H1 (cell line): ENCODE measurements at regions not wholly inside any gene's neighbourhood (a gene's known extent, or its start where the extent isn't known, plus 50 kb on each side); places are given as distances from the start of the nearest gene placed in this dataset.

Experiments
- CTCF ChIA-PET: fragments of 300-600 bp; sonication (Branson Sonifier 250); formaldehyde crosslinking; loops from one replicate; lab custom pipeline; 2021; ENCODE audit not compliant: partially characterized antibody; lab: Charles Lee
- POLR2A ChIA-PET: fragments of 300-600 bp; sonication (Branson Sonifier 250); formaldehyde crosslinking; loops from one replicate; lab custom pipeline; 2021; ENCODE audit warnings: inconsistent platforms; ENCODE audit not compliant: partially characterized antibody; lab: Charles Lee
- DNase-seq, 2 experiments: peaks; one replicate each; pipeline versions ENCODE4 v3.0.0 to v3.0.0-alpha.2; 2010 to 2022; ENCODE audit warnings: low spot score in 2 of 2, low read depth in 1 of 2, mixed read lengths in 1 of 2
- FAIRE-seq: peaks from 2 replicates; lab custom pipeline; 2011; peaks lifted over from hg19 to GRCh38; lab: Jason Lieb, UNC
- H2AFZ ChIP-seq: 2 replicates; pipeline ENCODE4 v1.8.1; 2012; ENCODE audit warnings: low read length, inconsistent platforms
- H2AK5ac ChIP-seq: 2 replicates; pipeline ENCODE4 v1.6.1; 2013; ENCODE audit warnings: low read depth, low read length
- H2BK120ac ChIP-seq: replicated peaks from 2 replicates; pipeline ENCODE3; 2013; ENCODE audit warnings: low read depth, low read length, inconsistent platforms
- H2BK12ac ChIP-seq: 2 replicates; pipeline ENCODE4 v1.6.1; 2013; ENCODE audit warnings: low read depth, low read length
- H2BK15ac ChIP-seq: 2 replicates; pipeline ENCODE4 v1.6.1; 2013; ENCODE audit warnings: low read length
- H2BK20ac ChIP-seq: 2 replicates; pipeline ENCODE4 v1.6.1; 2013; ENCODE audit warnings: low read length
- H2BK5ac ChIP-seq: 2 replicates; pipeline ENCODE4 v1.6.1; 2013; ENCODE audit warnings: low read depth, low read length
- H3K14ac ChIP-seq: 2 replicates; pipeline ENCODE4 v1.6.1; 2013; ENCODE audit warnings: inconsistent platforms; ENCODE audit not compliant: insufficient read length
- H3K18ac ChIP-seq: 2 replicates; pipeline ENCODE4 v1.6.1; 2013; ENCODE audit warnings: low read length; ENCODE audit errors: extremely low read depth
- H3K23ac ChIP-seq: 2 replicates; pipeline ENCODE4 v1.6.1; 2013; ENCODE audit warnings: inconsistent platforms; ENCODE audit not compliant: insufficient read length
- H3K23me2 ChIP-seq: 2 replicates; pipeline ENCODE4 v1.6.1; 2013; ENCODE audit warnings: low read depth, low read length
- H3K27ac ChIP-seq: 2 replicates; pipeline ENCODE4 v1.6.1; 2011; ENCODE audit warnings: low read depth, low read length, inconsistent platforms
- H3K27me3 ChIP-seq, 4 experiments: replicated peaks in 1 of 4; 1 replicate in 1 of 4; 2 replicates in 3 of 4; pipeline versions ENCODE4 v1.6.1 to v1.8.1; 2011 to 2013; ENCODE audit warnings: low read length in 3 of 4, mild to moderate bottlenecking in 3 of 4, inconsistent platforms in 2 of 4, mixed read lengths in 2 of 4, moderate library complexity in 1 of 4; ENCODE audit not compliant: control insufficient read depth in 3 of 4, insufficient read depth in 3 of 4; ENCODE audit errors: extremely low read depth in 1 of 4
- H3K36me3 ChIP-seq, 4 experiments: 2 replicates each; pipeline versions ENCODE4 v1.6.1 to v1.8.1; 2011 to 2013; ENCODE audit warnings: mild to moderate bottlenecking in 4 of 4, low read length in 3 of 4, moderate library complexity in 2 of 4, control low read depth in 1 of 4, inconsistent platforms in 1 of 4; ENCODE audit not compliant: insufficient read depth in 4 of 4, control insufficient read depth in 2 of 4
- H3K4ac ChIP-seq: replicated peaks from 2 replicates; pipeline ENCODE3; 2013; ENCODE audit warnings: low read length, low read depth, mixed read lengths, inconsistent platforms; ENCODE audit not compliant: insufficient read length
- H3K4me1 ChIP-seq, 4 experiments: replicated peaks in 1 of 4; 1 replicate in 1 of 4; 2 replicates in 3 of 4; pipeline versions ENCODE4 v1.6.1 to v1.8.1; 2011 to 2013; ENCODE audit warnings: low read length in 3 of 4, inconsistent platforms in 2 of 4, mixed read lengths in 1 of 4; ENCODE audit not compliant: insufficient read depth in 4 of 4, control insufficient read depth in 3 of 4
- H3K4me2 ChIP-seq, 2 experiments: 2 replicates each; pipeline versions ENCODE4 v1.6.1 to v1.8.1; 2011 to 2013; ENCODE audit warnings: low read depth in 2 of 2, low read length in 2 of 2, control low read depth in 1 of 2, inconsistent platforms in 1 of 2, mild to moderate bottlenecking in 1 of 2; ENCODE audit not compliant: insufficient read depth in 1 of 2
- H3K4me3 ChIP-seq, 4 experiments: fragments of 200-600, 300-600 bp in 1 of 4; sonication (generic), shearing (Covaris generic), sonication (Bioruptor Twin) in 1 of 4; 2 replicates each; pipeline versions ENCODE4 v1.5.1 to v1.8.1; 2011 to 2016; ENCODE audit warnings: low read length in 4 of 4, low read depth in 3 of 4, control low read depth in 2 of 4, inconsistent platforms in 2 of 4, mild to moderate bottlenecking in 2 of 4, mixed read lengths in 1 of 4, moderate library complexity in 1 of 4; ENCODE audit not compliant: insufficient read depth in 2 of 4; ENCODE audit errors: extremely low read depth in 1 of 4
- H3K56ac ChIP-seq: replicated peaks from 2 replicates; pipeline ENCODE3; 2013; ENCODE audit warnings: low read depth, mild to moderate bottlenecking, mixed read lengths, low read length, inconsistent platforms; ENCODE audit not compliant: insufficient read length
- H3K79me1 ChIP-seq: 2 replicates; pipeline ENCODE4 v1.6.1; 2013; ENCODE audit warnings: low read depth, low read length, control low read depth
- H3K79me2 ChIP-seq, 2 experiments: 2 replicates each; pipeline versions ENCODE4 v1.6.1 to v1.8.1; 2012 to 2013; ENCODE audit warnings: low read length in 2 of 2, mild to moderate bottlenecking in 2 of 2, inconsistent platforms in 1 of 2; ENCODE audit not compliant: insufficient read depth in 2 of 2, control insufficient read depth in 1 of 2
- H3K9ac ChIP-seq, 4 experiments: replicated peaks in 1 of 4; 1 replicate in 1 of 4; 2 replicates in 3 of 4; pipeline versions ENCODE4 v1.6.1 to v1.8.1; 2011 to 2013; ENCODE audit warnings: low read depth in 3 of 4, low read length in 3 of 4, control low read depth in 2 of 4, mild to moderate bottlenecking in 2 of 4, moderate library complexity in 2 of 4, inconsistent platforms in 1 of 4; ENCODE audit errors: extremely low read depth in 1 of 4
- H3K9me3 ChIP-seq, 2 experiments: 2 replicates each; pipeline versions ENCODE4 v1.6.1 to v1.8.1; 2012 to 2013; ENCODE audit warnings: mild to moderate bottlenecking in 2 of 2, moderate library complexity in 2 of 2, control low read depth in 1 of 2, inconsistent platforms in 1 of 2, low read depth in 1 of 2, low read length in 1 of 2, mixed read lengths in 1 of 2; ENCODE audit not compliant: insufficient read depth in 2 of 2
- H4K20me1 ChIP-seq, 2 experiments: replicated peaks in 1 of 2; 2 replicates each; pipeline versions ENCODE3 to v1.8.1; 2011 to 2013; ENCODE audit warnings: inconsistent platforms in 2 of 2, low read length in 2 of 2, mild to moderate bottlenecking in 1 of 2; ENCODE audit not compliant: insufficient read depth in 2 of 2, control insufficient read depth in 1 of 2
- H4K5ac ChIP-seq: 2 replicates; pipeline ENCODE4 v1.6.1; 2013; ENCODE audit warnings: low read length, low read depth, mixed read lengths, inconsistent platforms; ENCODE audit not compliant: insufficient read length
- H4K8ac ChIP-seq: 2 replicates; pipeline ENCODE4 v1.8.0; 2013; ENCODE audit warnings: mild to moderate bottlenecking, moderate library complexity, low read length, inconsistent platforms; ENCODE audit not compliant: insufficient read depth; ENCODE audit errors: extremely low read depth
- H4K91ac ChIP-seq: replicated peaks from 2 replicates; pipeline ENCODE3; 2013; ENCODE audit warnings: low read length, mixed read lengths, inconsistent platforms; ENCODE audit not compliant: insufficient read length
- BCL11A ChIP-seq, 2 experiments: IDR thresholded peaks; one replicate each; pipeline ENCODE4 v1.6.1; 2011; ENCODE audit warnings: low read depth in 2 of 2, low read length in 2 of 2, mild to moderate bottlenecking in 2 of 2
- POLR2A ChIP-seq, 2 experiments: IDR thresholded peaks; 1 replicate in 1 of 2; 2 replicates in 1 of 2; pipeline ENCODE4 v1.6.1; 2011; ENCODE audit warnings: low read depth in 2 of 2, low read length in 2 of 2, mild to moderate bottlenecking in 2 of 2; ENCODE audit errors: control extremely low read depth in 1 of 2
- ZNF274 ChIP-seq: IDR thresholded peaks from 2 replicates; pipeline ENCODE4 v1.7.0; 2012; ENCODE audit warnings: low read length, borderline replicate concordance; ENCODE audit errors: extremely low read depth
- WGBS, 2 experiments: shearing (Covaris generic) in 1 of 2; methylation state at CpG; one replicate each; pipeline versions ENCODE4 v1.1.6 to v1.1.7; 2013 to 2015; ENCODE audit warnings: low lambda C conversion rate in 2 of 2, mixed read lengths in 2 of 2, inconsistent platforms in 1 of 2, low coverage in 1 of 2, missing lambda C conversion rate in 1 of 2; ENCODE audit not compliant: insufficient replicate concordance in 2 of 2, insufficient coverage in 1 of 2, insufficient read length in 1 of 2; ENCODE audit errors: extremely low coverage in 1 of 2, missing lambda C conversion rate in 1 of 2; 5-methylcytosine and 5-hydroxymethylcytosine counted together

DNA sequence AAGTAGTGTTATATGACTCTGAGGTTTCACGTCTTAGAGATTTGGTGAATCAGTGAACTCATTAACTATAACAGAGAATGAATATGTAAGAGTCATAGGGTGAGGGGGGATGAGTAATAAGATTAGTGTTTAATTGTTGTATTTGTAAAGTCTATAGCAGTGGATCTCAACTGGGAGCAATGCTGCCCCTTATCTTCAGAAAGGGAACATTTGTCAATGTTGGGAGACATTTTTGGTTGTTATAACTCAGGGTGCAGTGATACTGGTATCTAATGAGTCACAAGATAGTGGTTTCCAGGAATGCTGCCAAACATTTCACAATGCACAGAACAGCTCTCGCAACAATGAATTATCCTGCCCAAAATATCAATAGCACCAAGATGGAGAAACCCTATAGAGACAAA, 1193.7 kb downstream of the GALC start:
- no peaks in the 10 kb centered on the region for H3K36me3 ChIP-seq
- no peak overlapping the region for H3K23ac ChIP-seq
- CTCF ChIA-PET: no interaction called here
- no peak overlapping the region for H3K14ac ChIP-seq
- no peak overlapping the region for H3K4me3 ChIP-seq
- H4K91ac ChIP-seq: no peak overlapping the region
- H3K18ac ChIP-seq: no peak overlapping the region
- POLR2A ChIA-PET: no interaction called here
- H3K4me2 ChIP-seq: no peak overlapping the region
- DNase-seq (no peak), FAIRE-seq (no peak)
- WGBS, 2 experiments: 87% methylated on average over 2 of the region's 2 CpGs; no CpG with 5 or more reads in 1 of the 2 experiments
- H4K20me1 ChIP-seq: no peaks in the 10 kb centered on the region
- H4K8ac ChIP-seq: no peak overlapping the region
- H2BK120ac ChIP-seq: no peak overlapping the region
- H3K79me1 ChIP-seq: no peaks in the 10 kb centered on the region
- H2AFZ ChIP-seq: no peak overlapping the region
- H3K56ac ChIP-seq: no peak overlapping the region
- no peak overlapping the region for H3K4ac ChIP-seq
- no peaks in the 10 kb centered on the region for H3K27me3 ChIP-seq
- H3K9ac ChIP-seq: no peak overlapping the region
- TF ChIP-seq POLR2A (IDR thresholded peaks at IDR 0.05; ENCODE audit: control extremely low read depth in 1 of 2, low read depth in 2 of 2, low read length in 2 of 2): no peak
- no peak for TF ChIP-seq ZNF274
- TF ChIP-seq BCL11A (IDR thresholded peaks at IDR 0.05; ENCODE audit: low read depth in 2 of 2, low read length in 2 of 2): no peak
- no peaks in the 10 kb centered on the region for H3K79me2 ChIP-seq
- H3K23me2 ChIP-seq: no peaks in the 10 kb centered on the region
- H3K27ac ChIP-seq: no peak overlapping the region
- H4K5ac ChIP-seq: no peak overlapping the region
- H3K9me3 ChIP-seq: no peaks in the 10 kb centered on the region
- no peaks in the 10 kb centered on the region for H3K4me1 ChIP-seq
- no peak overlapping the region for H2BK20ac ChIP-seq
- H2BK15ac ChIP-seq: no peak overlapping the region
- no peak overlapping the region for H2BK12ac ChIP-seq
- no peak overlapping the region for H2BK5ac ChIP-seq
- no peak overlapping the region for H2AK5ac ChIP-seq
